ENCODE measurements at regions not wholly inside any gene's neighbourhood (a gene's known extent, or its start where the extent isn't known, plus 50 kb on each side); places are given as distances from the start of the nearest gene placed in this dataset.

- in situ Hi-C loops (cut with HindIII; ENCODE audit: low sequenced_read_pairs): no loop called here
These were observed 361.7 kb upstream of the MYT1L start for GRCh38 chr2:2692599-2693389.

- in situ Hi-C loops (cut with HindIII; ENCODE audit: low sequenced_read_pairs): no loop called here
These were observed 360.3 kb upstream of the MYT1L start for GRCh38 chr2:2691419-2691818.

- in situ Hi-C loops (cut with HindIII; ENCODE audit: low sequenced_read_pairs): no loop called here
These were observed 359.9 kb upstream of the MYT1L start for GRCh38 chr2:2690985-2691384.

GRCh38 chr2:2689306-2689705 is 358.2 kb upstream of the MYT1L start:
- in situ Hi-C loops (cut with HindIII; ENCODE audit: low sequenced_read_pairs): no loop called here

GRCh38 chr2:2688254-2688653 is 357.2 kb upstream of the MYT1L start:
- in situ Hi-C loops (cut with HindIII; ENCODE audit: low sequenced_read_pairs): no loop called here

GRCh38 chr2:2687745-2688144 is 356.7 kb upstream of the MYT1L start:
- in situ Hi-C loops (cut with HindIII; ENCODE audit: low sequenced_read_pairs): no loop called here

GRCh38 chr2:2686222-2686621 is 355.1 kb upstream of the MYT1L start:
- in situ Hi-C loops (cut with HindIII; ENCODE audit: low sequenced_read_pairs): no loop called here

- in situ Hi-C loops (cut with HindIII; ENCODE audit: low sequenced_read_pairs): no loop called here
These were observed 352.6 kb upstream of the MYT1L start for GRCh38 chr2:2683606-2684224.

- in situ Hi-C loops (cut with HindIII; ENCODE audit: low sequenced_read_pairs): no loop called here
These were observed 351.7 kb upstream of the MYT1L start for GRCh38 chr2:2682700-2683342.

- in situ Hi-C loops (cut with HindIII; ENCODE audit: low sequenced_read_pairs): no loop called here
These were observed 350.7 kb upstream of the MYT1L start for GRCh38 chr2:2681711-2682251.

- in situ Hi-C loops (cut with HindIII; ENCODE audit: low sequenced_read_pairs): no loop called here
These were observed 350.0 kb upstream of the MYT1L start for GRCh38 chr2:2681085-2681484.

- in situ Hi-C loops (cut with HindIII; ENCODE audit: low sequenced_read_pairs): no loop called here
These were observed 343.8 kb upstream of the MYT1L start for GRCh38 chr2:2674831-2675230.

- in situ Hi-C loops (cut with HindIII; ENCODE audit: low sequenced_read_pairs): no loop called here
These were observed 342.3 kb upstream of the MYT1L start for GRCh38 chr2:2673406-2673805.

- in situ Hi-C loops (cut with HindIII; ENCODE audit: low sequenced_read_pairs): no loop called here
These were observed 341.2 kb upstream of the MYT1L start for GRCh38 chr2:2672249-2672648.

- in situ Hi-C loops (cut with HindIII; ENCODE audit: low sequenced_read_pairs): no loop called here
These were observed 340.8 kb upstream of the MYT1L start for GRCh38 chr2:2671826-2672225.

GRCh38 chr2:2669316-2669715 is 338.2 kb upstream of the MYT1L start:
- in situ Hi-C loops (cut with HindIII; ENCODE audit: low sequenced_read_pairs): no loop called here

GRCh38 chr2:2668681-2669265 is 337.7 kb upstream of the MYT1L start:
- in situ Hi-C loops (cut with HindIII; ENCODE audit: low sequenced_read_pairs): no loop called here

- in situ Hi-C loops (cut with HindIII; ENCODE audit: low sequenced_read_pairs): no loop called here
These were observed 336.6 kb upstream of the MYT1L start for GRCh38 chr2:2667690-2668089.

- in situ Hi-C loops (cut with HindIII; ENCODE audit: low sequenced_read_pairs): no loop called here
These were observed 334.7 kb upstream of the MYT1L start for GRCh38 chr2:2665834-2666133.

- in situ Hi-C loops (cut with HindIII; ENCODE audit: low sequenced_read_pairs): no loop called here
These were observed 334.1 kb upstream of the MYT1L start for GRCh38 chr2:2664989-2665833.

Data from endothelial cell of hepatic sinusoid (primary cell).